DMS53 (cell line): ENCODE measurements at regions not wholly inside any gene's neighbourhood (a gene's known extent, or its start where the extent isn't known, plus 50 kb on each side); places are given as distances from the start of the nearest gene placed in this dataset.

Experiments used
- DNase-seq: peaks from one replicate; lab custom pipeline; 2025; lab: John Stamatoyannopoulos, UW

GRCh38 chr21:36630485-36631206 lies 68.3 kb upstream of the SIM2 start:
- DNase-seq, result peak; percentile 67

GRCh38 chr21:36636016-36636415 lies 62.9 kb upstream of the SIM2 start:
- no peak for DNase-seq

GRCh38 chr21:36636439-36636838 lies 62.5 kb upstream of the SIM2 start:
- no peak for DNase-seq

GRCh38 chr21:36639769-36640168 lies 59.1 kb upstream of the SIM2 start:
- no peak for DNase-seq

GRCh38 chr21:36640174-36640720 lies 58.7 kb upstream of the SIM2 start:
- DNase-seq, result no peak

DNA sequence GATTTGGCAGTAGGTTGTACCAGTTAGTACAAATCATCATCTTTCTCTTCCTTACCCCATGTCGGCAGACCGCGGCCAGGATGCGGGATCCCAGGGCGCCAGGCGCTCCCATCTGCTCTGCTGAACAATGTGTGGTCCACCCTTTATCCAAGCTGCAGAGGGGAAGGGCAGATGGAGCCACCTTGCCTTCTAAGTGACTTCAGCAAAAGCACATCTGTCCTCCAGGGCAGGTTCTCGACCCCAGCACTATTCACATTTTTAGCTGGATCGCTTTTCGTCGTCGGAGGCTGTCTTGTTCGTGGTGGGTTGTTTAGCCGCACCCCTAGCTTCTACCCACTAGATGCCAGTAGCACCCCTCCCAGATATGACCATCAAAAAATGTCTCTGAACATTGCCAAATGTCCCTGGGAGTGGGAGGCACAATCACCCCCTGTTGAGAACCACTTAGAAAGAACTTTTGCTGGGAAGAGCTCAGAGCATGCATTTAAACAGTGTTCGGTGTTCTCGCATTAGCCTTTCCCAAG lies 58.1 kb upstream of the SIM2 start:
- DNase-seq, result no peak

GRCh38 chr21:36641346-36641745 lies 57.6 kb upstream of the SIM2 start:
- DNase-seq, result no peak

- no peak for DNase-seq
Measured at GRCh38 chr21:36641886-36642285, 57.0 kb upstream of the SIM2 start.

DNA sequence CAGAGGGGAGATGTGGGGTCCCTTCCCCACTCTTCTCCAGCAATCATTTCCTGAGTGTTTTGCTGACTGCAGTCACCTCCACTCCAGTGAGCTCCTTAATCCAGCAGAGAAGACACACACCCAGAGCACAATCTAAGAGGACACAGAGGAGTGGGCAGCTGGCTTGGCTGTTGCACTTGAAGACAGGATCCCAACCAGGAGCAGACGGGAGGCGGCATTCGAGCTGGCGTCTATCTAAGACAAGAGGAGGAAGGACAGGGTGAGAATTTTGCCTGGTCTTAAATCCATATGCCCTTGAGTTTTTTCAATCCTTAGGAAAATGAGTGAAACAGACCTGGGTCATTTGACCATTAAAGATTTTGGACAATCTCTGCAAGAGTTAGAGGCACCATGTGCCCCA lies 56.1 kb upstream of the SIM2 start:
- no peak for DNase-seq

- DNase-seq, result no peak
Measured at GRCh38 chr21:36643374-36644250, 55.3 kb upstream of the SIM2 start.

DNA sequence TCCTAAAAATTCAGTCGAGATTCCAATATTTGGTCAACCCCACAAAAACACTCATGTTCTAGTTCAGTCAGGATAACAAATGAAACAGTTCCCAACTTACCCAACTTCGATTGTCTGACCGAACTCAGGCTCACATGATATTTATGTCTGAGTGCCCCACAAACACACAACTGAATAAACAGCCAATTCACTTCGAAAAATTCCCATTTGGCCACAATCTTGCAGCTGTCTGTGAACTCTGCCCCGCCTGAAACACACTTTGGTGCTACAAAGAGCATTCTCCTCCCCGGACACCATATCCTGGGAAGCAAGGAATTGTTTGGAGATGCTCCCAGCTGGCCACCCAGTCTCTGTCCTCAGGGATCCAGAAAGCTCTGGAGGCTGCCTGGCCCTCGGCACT lies 52.9 kb upstream of the SIM2 start:
- DNase-seq, result no peak

- no peak for DNase-seq
Measured at GRCh38 chr21:36646645-36647044, 52.3 kb upstream of the SIM2 start.

GRCh38 chr21:36647279-36648093 lies 51.4 kb upstream of the SIM2 start:
- peak; percentile 14 for DNase-seq
